Vagina (tissue), 2 donors: ENCODE measurements at regions not wholly inside any gene's neighbourhood (a gene's known extent, or its start where the extent isn't known, plus 50 kb on each side); places are given as distances from the start of the nearest gene placed in this dataset.

Experiments
- POLR2A ChIP-seq, 2 donors: fragments of 450-650 bp; IDR thresholded peaks; one replicate each; pipeline ENCODE4 v1.6.1; 2017; ENCODE audit warnings: antibody characterized with exemption in 2 of 2, mild to moderate bottlenecking in 2 of 2, moderate library complexity in 2 of 2
- POLR2AphosphoS5 ChIP-seq, 2 donors: sonication (generic); formaldehyde crosslinking; IDR thresholded peaks; one replicate each; pipeline ENCODE4 v1.9.0; 2017; ENCODE audit warnings: antibody characterized with exemption in 2 of 2, mild to moderate bottlenecking in 2 of 2, low read depth in 1 of 2; ENCODE audit not compliant: insufficient read depth in 1 of 2
- TF ChIP-seq, protein P1 (sequence below), 3 experiments: fragments of 450-650 bp in 2 of 3; fragments of 200-600 bp in 1 of 3; sonication (generic) in 1 of 3; IDR thresholded peaks; one replicate each; pipeline ENCODE4 v1.5.1; 2017 to 2019; ENCODE audit warnings: antibody characterized with exemption in 3 of 3, mild to moderate bottlenecking in 2 of 3, moderate library complexity in 2 of 3

DNA sequence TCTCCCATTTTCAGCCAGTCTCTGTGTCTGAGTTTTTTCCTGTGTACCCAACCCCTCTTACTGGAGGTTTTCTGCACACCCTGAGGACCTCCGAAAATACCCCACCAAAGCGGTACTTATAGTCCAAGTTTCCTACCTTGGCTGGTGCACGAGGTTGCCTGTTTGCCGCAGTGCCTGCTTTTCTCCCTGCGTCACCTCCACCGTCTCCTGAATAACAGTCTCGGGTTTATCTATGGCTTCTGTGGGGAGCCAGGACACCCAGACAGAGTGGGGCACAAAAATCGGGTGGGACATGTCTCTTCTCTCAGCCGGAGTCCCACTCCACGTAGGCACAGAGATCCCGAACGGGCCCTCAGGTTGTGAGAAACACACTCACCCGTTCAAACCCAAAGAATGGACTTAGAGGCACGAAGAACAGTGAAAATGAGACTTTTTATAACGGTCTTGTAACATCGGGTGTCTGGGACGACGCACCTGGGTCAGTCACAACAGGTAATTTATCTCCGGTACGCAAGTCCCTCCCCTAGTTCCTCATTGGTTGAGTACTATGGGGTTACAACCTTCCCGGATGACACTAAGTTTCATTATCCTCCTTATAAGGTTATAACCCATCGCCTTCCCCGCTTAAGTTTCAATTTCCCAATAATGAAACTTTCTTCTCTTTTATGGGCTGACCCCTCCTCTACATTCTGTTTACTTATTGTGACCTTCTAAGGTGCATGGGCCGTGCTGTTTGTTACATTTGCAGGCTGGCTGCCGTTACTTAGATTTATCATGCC lies 970.2 kb upstream of the COX7C start:
- TF ChIP-seq, protein P1, sequence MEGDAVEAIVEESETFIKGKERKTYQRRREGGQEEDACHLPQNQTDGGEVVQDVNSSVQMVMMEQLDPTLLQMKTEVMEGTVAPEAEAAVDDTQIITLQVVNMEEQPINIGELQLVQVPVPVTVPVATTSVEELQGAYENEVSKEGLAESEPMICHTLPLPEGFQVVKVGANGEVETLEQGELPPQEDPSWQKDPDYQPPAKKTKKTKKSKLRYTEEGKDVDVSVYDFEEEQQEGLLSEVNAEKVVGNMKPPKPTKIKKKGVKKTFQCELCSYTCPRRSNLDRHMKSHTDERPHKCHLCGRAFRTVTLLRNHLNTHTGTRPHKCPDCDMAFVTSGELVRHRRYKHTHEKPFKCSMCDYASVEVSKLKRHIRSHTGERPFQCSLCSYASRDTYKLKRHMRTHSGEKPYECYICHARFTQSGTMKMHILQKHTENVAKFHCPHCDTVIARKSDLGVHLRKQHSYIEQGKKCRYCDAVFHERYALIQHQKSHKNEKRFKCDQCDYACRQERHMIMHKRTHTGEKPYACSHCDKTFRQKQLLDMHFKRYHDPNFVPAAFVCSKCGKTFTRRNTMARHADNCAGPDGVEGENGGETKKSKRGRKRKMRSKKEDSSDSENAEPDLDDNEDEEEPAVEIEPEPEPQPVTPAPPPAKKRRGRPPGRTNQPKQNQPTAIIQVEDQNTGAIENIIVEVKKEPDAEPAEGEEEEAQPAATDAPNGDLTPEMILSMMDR (IDR thresholded peaks at IDR 0.05): no peak
- TF ChIP-seq POLR2A (IDR thresholded peaks at IDR 0.05) (no peak), POLR2AphosphoS5 (IDR thresholded peaks at IDR 0.05; ENCODE audit: insufficient read depth in 1 of 2, low read depth in 1 of 2) (no peak)
